K562 (cell line): ENCODE measurements at regions not wholly inside any gene's neighbourhood (a gene's known extent, or its start where the extent isn't known, plus 50 kb on each side); places are given as distances from the start of the nearest gene placed in this dataset.

Source experiments
- ATAC-seq: fragments of 200-7000 bp; cut with Tn5 transposase; 3 replicates; pipeline ENCODE4 v1.9.1; 2020; ENCODE audit warnings: moderate library complexity
- BruUV-seq: library from RNA; stranded (reverse); fragments of 400-500 nt; replicated peaks from 2 replicates; lab custom pipeline; 2021; lab: Mats Ljungman, UMichigan
- CTCF ChIA-PET: fragments of 300-600 bp; formaldehyde crosslinking; extraction: SDS; loops from one replicate; lab custom pipeline; 2021; ENCODE audit warnings: low intra/inter-chr PET ratio; lab: Yijun Ruan, JAX
- POLR2A ChIA-PET: fragments of 300-600, 350-650 bp; sonication (Branson Sonifier 250); formaldehyde crosslinking; extraction: SDS; loops from one replicate; lab custom pipeline; 2021; ENCODE audit warnings: antibody characterized with exemption, inconsistent platforms; lab: Yijun Ruan, JAX
- DNase-seq, 4 experiments: peaks; one replicate each; pipeline versions ENCODE4 v3.0.0 to v3.0.0-alpha.2; 2011 to 2018; ENCODE audit warnings: low spot score in 3 of 4, mixed read lengths in 3 of 4; ENCODE audit errors: extremely low read depth in 1 of 4
- FAIRE-seq: peaks from 2 replicates; lab custom pipeline; 2011; peaks lifted over from hg19 to GRCh38; lab: Jason Lieb, UNC
- H2AFZ ChIP-seq: 2 replicates; pipeline ENCODE4 v1.6.0; 2011; ENCODE audit warnings: low read depth, low read length, control low read depth, inconsistent platforms
- H3K27ac ChIP-seq: fragments of 200-600 bp; 3 replicates; pipeline ENCODE4 v1.8.0; 2011; ENCODE audit warnings: low read depth, mild to moderate bottlenecking, control low read depth, inconsistent platforms, low read length, moderate library complexity, mixed read lengths; ENCODE audit errors: extremely low read depth
- H3K27me3 ChIP-seq, 2 experiments: fragments of 300-600 bp in 1 of 2; 2 replicates in 1 of 2; 3 replicates in 1 of 2; pipeline versions ENCODE4 v1.6.0 to v1.8.0; 2011; ENCODE audit warnings: inconsistent platforms in 2 of 2, low read length in 2 of 2, mild to moderate bottlenecking in 1 of 2, mixed read lengths in 1 of 2, moderate library complexity in 1 of 2; ENCODE audit not compliant: control insufficient read depth in 2 of 2, insufficient read depth in 2 of 2
- H3K36me3 ChIP-seq: fragments of 300-600 bp; 3 replicates; pipeline ENCODE4 v1.8.0; 2011; ENCODE audit warnings: mild to moderate bottlenecking, low read length, inconsistent platforms; ENCODE audit not compliant: control insufficient read depth, insufficient read depth
- H3K4me1 ChIP-seq, 2 experiments: fragments of 200-600 bp in 1 of 2; replicated peaks in 1 of 2; 2 replicates in 1 of 2; 3 replicates in 1 of 2; pipeline versions ENCODE4 v1.5.1 to v1.8.0; 2011; ENCODE audit warnings: inconsistent platforms in 2 of 2, low read length in 2 of 2, mild to moderate bottlenecking in 1 of 2, mixed read lengths in 1 of 2, moderate library complexity in 1 of 2; ENCODE audit not compliant: control insufficient read depth in 2 of 2, insufficient read depth in 2 of 2
- H3K4me2 ChIP-seq: 2 replicates; pipeline ENCODE4 v1.6.1; 2011; ENCODE audit warnings: low read length, control low read depth, inconsistent platforms, mixed read lengths; ENCODE audit not compliant: insufficient read depth
- H3K4me3 ChIP-seq: fragments of 200-600 bp; sonication (generic), shearing (Covaris generic); 2 replicates; pipeline ENCODE4 v1.5.1; 2016; ENCODE audit warnings: control low read depth, inconsistent platforms
- H3K79me2 ChIP-seq: fragments of 200-600 bp; 3 replicates; pipeline ENCODE4 v1.8.0; 2011; ENCODE audit warnings: low read length, inconsistent platforms; ENCODE audit not compliant: control insufficient read depth, insufficient read depth
- H3K9ac ChIP-seq, 2 experiments: 2 replicates each; pipeline versions ENCODE4 v1.6.0 to v1.6.1; 2011; ENCODE audit warnings: low read depth in 2 of 2, low read length in 2 of 2, control low read depth in 1 of 2, inconsistent platforms in 1 of 2, mild to moderate bottlenecking in 1 of 2, mixed read lengths in 1 of 2; ENCODE audit not compliant: insufficient read depth in 1 of 2
- H3K9me1 ChIP-seq: one replicate; pipeline ENCODE4 v1.6.0; 2011; ENCODE audit warnings: inconsistent platforms, mild to moderate bottlenecking, low read length, moderate library complexity; ENCODE audit not compliant: control insufficient read depth, insufficient read depth
- H3K9me3 ChIP-seq: replicated peaks from 2 replicates; pipeline ENCODE4 v1.5.1; 2011; ENCODE audit warnings: low read depth, low read length, inconsistent platforms; ENCODE audit not compliant: control insufficient read depth, insufficient read depth
- H4K20me1 ChIP-seq: replicated peaks from 2 replicates; pipeline ENCODE4 v1.6.1; 2011; ENCODE audit warnings: low read length, inconsistent platforms, mixed read lengths; ENCODE audit not compliant: control insufficient read depth, insufficient read depth
- EP400 ChIP-seq: fragments of 450-650 bp; IDR thresholded peaks from 2 replicates; pipeline ENCODE4 v1.6.1; 2017; ENCODE audit warnings: antibody characterized with exemption, mild to moderate bottlenecking, moderate library complexity
- HNRNPL ChIP-seq: fragments of 200-400 bp; formaldehyde crosslinking; IDR thresholded peaks from 2 replicates; pipeline ENCODE4 v1.6.1; 2017; ENCODE audit warnings: low read depth, mild to moderate bottlenecking, low read length
- IRF2 ChIP-seq: sonication (generic); formaldehyde crosslinking; IDR thresholded peaks from 2 replicates; pipeline ENCODE4 v1.8.1; 2022; ENCODE audit warnings: mild to moderate bottlenecking, missing genetic modification reagents
- KAT8 ChIP-seq: fragments of 450-650 bp; IDR thresholded peaks from 2 replicates; pipeline ENCODE4 v1.6.1; 2016; ENCODE audit warnings: low read depth, mild to moderate bottlenecking
- KDM4B ChIP-seq, 2 experiments: fragments of 450-650 bp in 1 of 2; sonication (generic) in 1 of 2; IDR thresholded peaks; 2 replicates each; pipeline ENCODE4 v1.6.1; 2016 to 2017; ENCODE audit warnings: borderline replicate concordance in 2 of 2, antibody characterized with exemption in 1 of 2, low read depth in 1 of 2, mild to moderate bottlenecking in 1 of 2
- MTA1 ChIP-seq: fragments of 450-650 bp; IDR thresholded peaks from 2 replicates; pipeline ENCODE4 v1.6.1; 2017; ENCODE audit warnings: borderline replicate concordance
- NFIX ChIP-seq: fragments of 250-450 bp; sonication (Bioruptor Pico); IDR thresholded peaks from 2 replicates; pipeline ENCODE4 v1.4.0; 2020; ENCODE audit warnings: low read depth, mild to moderate bottlenecking, moderate library complexity
- POLR2G ChIP-seq: fragments of 200-400 bp; formaldehyde crosslinking; IDR thresholded peaks from 2 replicates; pipeline ENCODE4 v1.6.1; 2017; ENCODE audit warnings: low read depth, mild to moderate bottlenecking, antibody characterized with exemption, low read length, moderate library complexity
- PPARD ChIP-seq: fragments of 250-450 bp; sonication (Bioruptor Pico); IDR thresholded peaks from 2 replicates; pipeline ENCODE4 v1.8.0; 2022; ENCODE audit warnings: inconsistent platforms, mild to moderate bottlenecking, moderate library complexity
- SNRNP70 ChIP-seq: fragments of 200-400 bp; formaldehyde crosslinking; optimal IDR thresholded peaks from 2 replicates; pipeline ENCODE3; 2017; ENCODE audit warnings: low read depth, low read length
- STAG1 ChIP-seq: sonication (generic); formaldehyde crosslinking; IDR thresholded peaks from 2 replicates; pipeline ENCODE4 v1.5.0; 2020; ENCODE audit warnings: missing genetic modification reagents, borderline replicate concordance
- TRIM25 ChIP-seq: fragments of 450-650 bp; IDR thresholded peaks from 2 replicates; pipeline ENCODE4 v1.7.0; 2016; ENCODE audit warnings: borderline replicate concordance
- ZNF143 ChIP-seq: sonication (generic); formaldehyde crosslinking; IDR thresholded peaks from 2 replicates; pipeline ENCODE4 v1.9.0; 2022; ENCODE audit warnings: mild to moderate bottlenecking, missing genetic modification reagents
- ZNF263 ChIP-seq: sonication (generic); formaldehyde crosslinking; IDR thresholded peaks from 2 replicates; pipeline ENCODE4 v1.8.0; 2022; ENCODE audit warnings: mild to moderate bottlenecking, missing genetic modification reagents, borderline replicate concordance
- ZNF395 ChIP-seq: fragments of 200-800 bp; sonication (Bioruptor generic); IDR thresholded peaks from 2 replicates; pipeline ENCODE4 v1.6.1; 2017; ENCODE audit warnings: missing genetic modification characterization, missing compliant biosample characterization
- ZNF444 ChIP-seq: fragments of 250-450 bp; sonication (Bioruptor Pico); IDR thresholded peaks from 2 replicates; pipeline ENCODE4 v1.4.0; 2020; ENCODE audit warnings: mild to moderate bottlenecking, moderate library complexity
- ZNF696 ChIP-seq: fragments of 250-450 bp; sonication (Bioruptor Pico); conservative IDR thresholded peaks from 2 replicates; pipeline ENCODE4 v1.4.0; 2020; ENCODE audit warnings: mild to moderate bottlenecking, moderate library complexity
- ZNF76 ChIP-seq: fragments of 250-450 bp; sonication (Bioruptor Pico); IDR thresholded peaks from 2 replicates; pipeline ENCODE4 v1.4.0; 2020; ENCODE audit warnings: mild to moderate bottlenecking, moderate library complexity, borderline replicate concordance
- WGBS: fragments of 100-300 bp; shearing (Covaris generic); methylation state at CpG from one replicate; pipeline ENCODE4 v1.1.6; 2016; ENCODE audit warnings: low coverage, mixed read lengths; ENCODE audit not compliant: insufficient coverage; ENCODE audit errors: missing lambda C conversion rate; 5-methylcytosine and 5-hydroxymethylcytosine counted together
- in situ Hi-C: fragments of 300-500 bp; cut with MboI; formaldehyde crosslinking; loops from 4 replicates; pipeline ENCODE4 v1.15.0; 2018; ENCODE audit warnings: inconsistent platforms, mixed read lengths
- intact Hi-C: fragments of 100-400 bp; cut with micrococcal nuclease; formaldehyde crosslinking; loops from 2 replicates; pipeline ENCODE4 v1.14.2; 2022

GRCh38 chr12:124457287-124458219 lies 109.9 kb downstream of the NCOR2 start:
- Histone ChIP-seq H3K79me2 (no peaks in the 10 kb centered on the region), H3K4me3 (no peak overlapping the region), H3K9me1 (peaks cover 4% of the 10 kb centered on the region), H3K9ac (no peak overlapping the region), H3K27me3 (no peaks in the 10 kb centered on the region), H3K4me2 (no peak overlapping the region), H3K27ac (no peak overlapping the region), H3K36me3 (peaks cover 27% of the 10 kb centered on the region; the same call in 2 of the 3 replicates), H3K4me1 (peaks cover 0 to 40% of the 10 kb centered on the region in 2 experiments; a peak in 2 of 5 replicates), H2AFZ (no peak overlapping the region), H3K9me3 (no peaks in the 10 kb centered on the region), H4K20me1 (0 out of 2 replicates have a peak, but pooled peaks cover 5% of the 10 kb centered on the region)
- BruUV-seq = no TSS peak
- FAIRE-seq (no peak), DNase-seq (no peak), ATAC-seq (no peak)
- intact Hi-C loops (no loop called here), in situ Hi-C loops (no loop called here)
- ChIA-PET POLR2A (no interaction called here), CTCF (no interaction called here)
- TF ChIP-seq MTA1 (no peak), ZNF696 (no peak), ZNF76 (CRISPR knock-in tag) (no peak), HNRNPL (no peak), PPARD (CRISPR knock-in tag) (no peak), TRIM25 (no peak), ZNF143 (no peak), NFIX (CRISPR knock-in tag) (no peak), STAG1 (CRISPR knock-in tag) (no peak), KAT8 (no peak), KDM4B (IDR thresholded peaks at IDR 0.05; ENCODE audit: borderline replicate concordance in 2 of 2, low read depth in 1 of 2) (no peak), ZNF395 (no peak), POLR2G (0 out of 2 replicates have a peak, but pooled peaks have one; percentile 24), ZNF263 (CRISPR knock-in tag) (peak; percentile 17; the same call in 1 of the 2 replicates), SNRNP70 (no peak), ZNF444 (CRISPR knock-in tag) (no peak), IRF2 (CRISPR knock-in tag) (no peak), EP400 (no peak)
- 86% methylated on average over 30 of the region's 37 CpGs for WGBS
